DND-41 (cell line): ENCODE measurements at regions not wholly inside any gene's neighbourhood (a gene's known extent, or its start where the extent isn't known, plus 50 kb on each side); places are given as distances from the start of the nearest gene placed in this dataset.

Source experiments
- EZH2 ChIP-seq: IDR thresholded peaks from 3 replicates; pipeline ENCODE4 v1.6.1; 2012; ENCODE audit warnings: borderline replicate concordance, low read depth, mild to moderate bottlenecking, moderate library complexity, low read length, inconsistent platforms; ENCODE audit not compliant: severe bottlenecking
- TF ChIP-seq, protein P1 (sequence below): IDR thresholded peaks from 2 replicates; pipeline ENCODE4 v1.5.1; 2012; ENCODE audit warnings: borderline replicate concordance, low read length, moderate library complexity, mild to moderate bottlenecking; ENCODE audit not compliant: poor library complexity, severe bottlenecking; ENCODE audit errors: extremely low read depth

GRCh38 chr17:31745964-31746600, 113.0 kb downstream of the COPRS start:
- TF ChIP-seq, protein P1, sequence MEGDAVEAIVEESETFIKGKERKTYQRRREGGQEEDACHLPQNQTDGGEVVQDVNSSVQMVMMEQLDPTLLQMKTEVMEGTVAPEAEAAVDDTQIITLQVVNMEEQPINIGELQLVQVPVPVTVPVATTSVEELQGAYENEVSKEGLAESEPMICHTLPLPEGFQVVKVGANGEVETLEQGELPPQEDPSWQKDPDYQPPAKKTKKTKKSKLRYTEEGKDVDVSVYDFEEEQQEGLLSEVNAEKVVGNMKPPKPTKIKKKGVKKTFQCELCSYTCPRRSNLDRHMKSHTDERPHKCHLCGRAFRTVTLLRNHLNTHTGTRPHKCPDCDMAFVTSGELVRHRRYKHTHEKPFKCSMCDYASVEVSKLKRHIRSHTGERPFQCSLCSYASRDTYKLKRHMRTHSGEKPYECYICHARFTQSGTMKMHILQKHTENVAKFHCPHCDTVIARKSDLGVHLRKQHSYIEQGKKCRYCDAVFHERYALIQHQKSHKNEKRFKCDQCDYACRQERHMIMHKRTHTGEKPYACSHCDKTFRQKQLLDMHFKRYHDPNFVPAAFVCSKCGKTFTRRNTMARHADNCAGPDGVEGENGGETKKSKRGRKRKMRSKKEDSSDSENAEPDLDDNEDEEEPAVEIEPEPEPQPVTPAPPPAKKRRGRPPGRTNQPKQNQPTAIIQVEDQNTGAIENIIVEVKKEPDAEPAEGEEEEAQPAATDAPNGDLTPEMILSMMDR = no peak
- TF ChIP-seq EZH2 = no peak
